GM12878 (cell line): ENCODE measurements at regions not wholly inside any gene's neighbourhood (a gene's known extent, or its start where the extent isn't known, plus 50 kb on each side); places are given as distances from the start of the nearest gene placed in this dataset.

ENCODE experiments used
- ATAC-seq: fragments of 200-7000 bp; cut with Tn5 transposase; 3 replicates; pipeline ENCODE4 v1.9.1; 2020; ENCODE audit warnings: mild to moderate bottlenecking, moderate library complexity
- BruUV-seq: library from RNA; stranded (reverse); fragments of 400-500 nt; replicated peaks from 2 replicates; lab custom pipeline; 2021; lab: Mats Ljungman, UMichigan
- CTCF ChIA-PET: fragments of 300-600 bp; sonication (Branson Sonifier 250); formaldehyde crosslinking; extraction: SDS; loops from one replicate; lab custom pipeline; 2021; ENCODE audit warnings: inconsistent platforms; lab: Yijun Ruan, JAX
- POLR2A ChIA-PET: fragments of 350-600 bp; formaldehyde crosslinking; extraction: SDS; loops from one replicate; lab custom pipeline; 2021; ENCODE audit warnings: inconsistent platforms; lab: Charles Lee
- RAD21 ChIA-PET: fragments of 300-600 bp; sonication (Branson Sonifier 250); formaldehyde crosslinking; loops from one replicate; lab custom pipeline; 2023; ENCODE audit warnings: antibody characterized with exemption; ENCODE audit not compliant: unreplicated experiment; lab: Charles Lee
- SMC1A ChIA-PET: fragments of 300-600 bp; sonication (Branson Sonifier 250); formaldehyde crosslinking; loops from one replicate; lab custom pipeline; 2023; ENCODE audit not compliant: unreplicated experiment, uncharacterized antibody; lab: Charles Lee
- DNase-seq: peaks from one replicate; pipeline ENCODE4 v3.0.0-alpha.2; 2011; ENCODE audit warnings: low read depth, low spot score
- FAIRE-seq: peaks from 3 replicates; lab custom pipeline; 2011; peaks lifted over from hg19 to GRCh38; lab: Jason Lieb, UNC
- H2AFZ ChIP-seq: 2 replicates; pipeline ENCODE4 v1.6.0; 2011; ENCODE audit warnings: low read depth, low read length, control low read depth; ENCODE audit not compliant: control insufficient read depth
- H3K27ac ChIP-seq: 2 replicates; pipeline ENCODE4 v1.5.1; 2011; ENCODE audit warnings: control low read depth; ENCODE audit not compliant: control insufficient read depth, insufficient read depth
- H3K27me3 ChIP-seq, 2 experiments: replicated peaks in 1 of 2; 2 replicates each; pipeline versions ENCODE4 v1.6.0 to v1.6.1; 2011; ENCODE audit warnings: low read length in 1 of 2; ENCODE audit not compliant: control insufficient read depth in 2 of 2, insufficient read depth in 2 of 2
- H3K36me3 ChIP-seq, 2 experiments: 2 replicates each; pipeline ENCODE4 v1.5.1; 2011; ENCODE audit warnings: low read length in 1 of 2; ENCODE audit not compliant: control insufficient read depth in 2 of 2, insufficient read depth in 2 of 2
- H3K4me1 ChIP-seq: 2 replicates; pipeline ENCODE4 v1.6.1; 2011; ENCODE audit warnings: mild to moderate bottlenecking, low read length, moderate library complexity, mixed read lengths; ENCODE audit not compliant: control insufficient read depth, insufficient read depth
- H3K4me2 ChIP-seq: 2 replicates; pipeline ENCODE4 v1.6.0; 2011; ENCODE audit warnings: control low read depth; ENCODE audit not compliant: control insufficient read depth, insufficient read depth
- H3K4me3 ChIP-seq: fragments of 200-600 bp; sonication (generic); 2 replicates; pipeline ENCODE4 v1.5.1; 2016
- H3K79me2 ChIP-seq: 2 replicates; pipeline ENCODE4 v1.6.0; 2011; ENCODE audit warnings: low read length; ENCODE audit not compliant: control insufficient read depth, insufficient read depth
- H3K9ac ChIP-seq: 2 replicates; pipeline ENCODE4 v1.8.0; 2011; ENCODE audit warnings: low read length, control low read depth, mixed read lengths; ENCODE audit not compliant: control insufficient read depth, insufficient read depth
- H3K9me3 ChIP-seq: replicated peaks from 3 replicates; pipeline ENCODE4 v1.5.1; 2011; ENCODE audit warnings: mild to moderate bottlenecking, low read length; ENCODE audit not compliant: control insufficient read depth, insufficient read depth
- H4K20me1 ChIP-seq: 2 replicates; pipeline ENCODE4 v1.6.0; 2011; ENCODE audit not compliant: control insufficient read depth, insufficient read depth
- BCLAF1 ChIP-seq: fragments of 450-650 bp; IDR thresholded peaks from 2 replicates; pipeline ENCODE4 v1.6.1; 2017; ENCODE audit warnings: antibody characterized with exemption, mild to moderate bottlenecking, moderate library complexity
- BRCA1 ChIP-seq: IDR thresholded peaks from 2 replicates; pipeline ENCODE4 v1.6.1; 2011; ENCODE audit warnings: low read depth, low read length, improper control_type of control experiment
- CHD4 ChIP-seq: fragments of 200-600 bp; sonication (generic); IDR thresholded peaks from 2 replicates; pipeline ENCODE4 v1.6.1; 2016; ENCODE audit warnings: mild to moderate bottlenecking
- HDAC2 ChIP-seq: fragments of 200-600 bp; sonication (generic); IDR thresholded peaks from 2 replicates; pipeline ENCODE4 v1.6.1; 2017
- HDGF ChIP-seq: fragments of 450-650 bp; IDR thresholded peaks from 2 replicates; pipeline ENCODE4 v1.6.1; 2016; ENCODE audit warnings: antibody characterized with exemption
- MYC ChIP-seq: IDR thresholded peaks from 2 replicates; pipeline ENCODE4 v1.6.1; 2011; ENCODE audit warnings: mild to moderate bottlenecking, low read length, moderate library complexity, inconsistent platforms; ENCODE audit not compliant: insufficient read depth, insufficient replicate concordance, insufficient read length, severe bottlenecking
- TARDBP ChIP-seq: IDR thresholded peaks from 2 replicates; pipeline ENCODE4 v1.6.1; 2016; ENCODE audit warnings: borderline replicate concordance
- USF1 ChIP-seq: IDR thresholded peaks from 2 replicates; pipeline ENCODE4 v1.6.1; 2011; ENCODE audit warnings: borderline replicate concordance, low read depth, mild to moderate bottlenecking, moderate library complexity, mixed read lengths, low read length; ENCODE audit not compliant: insufficient read depth; ENCODE audit errors: extremely low read length
- ZNF384 ChIP-seq: IDR thresholded peaks from 2 replicates; pipeline ENCODE4 v1.6.1; 2012; ENCODE audit warnings: low read depth, mild to moderate bottlenecking, low read length, improper control_type of control experiment, borderline replicate concordance
- WGBS: methylation state at CpG from one replicate; pipeline ENCODE4 v1.1.6; 2016; ENCODE audit warnings: low lambda C conversion rate; ENCODE audit not compliant: insufficient replicate concordance, insufficient coverage; ENCODE audit errors: missing lambda C conversion rate; 5-methylcytosine and 5-hydroxymethylcytosine counted together
- in situ Hi-C: fragments of 300-500 bp; cut with MboI; formaldehyde crosslinking; loops from 9 replicates; pipeline ENCODE4 v1.14.3; 2018; ENCODE audit warnings: mixed read lengths
- intact Hi-C: fragments of 100-400 bp; cut with micrococcal nuclease; formaldehyde crosslinking; loops from one replicate; pipeline ENCODE4 v1.14.2; 2022; ENCODE audit not compliant: unreplicated experiment
- TF ChIP-seq, protein P1 (sequence below): IDR thresholded peaks from 2 replicates; pipeline ENCODE4 v1.6.1; 2011; ENCODE audit warnings: low read depth, mild to moderate bottlenecking, low read length, moderate library complexity, borderline replicate concordance; ENCODE audit errors: extremely low read depth
- TF ChIP-seq, protein P2 (sequence below): fragments of 450-650 bp; IDR thresholded peaks from 2 replicates; pipeline ENCODE4 v1.6.1; 2017; ENCODE audit warnings: borderline replicate concordance
- TF ChIP-seq, protein P3 (sequence below), 3 experiments: IDR thresholded peaks in 2 of 3; conservative IDR thresholded peaks in 1 of 3; 2 replicates each; pipeline ENCODE4 v1.5.1; 2011; ENCODE audit warnings: low read depth in 3 of 3, low read length in 3 of 3, mild to moderate bottlenecking in 3 of 3, control low read depth in 2 of 3, moderate library complexity in 2 of 3, inconsistent platforms in 1 of 3, mixed read lengths in 1 of 3; ENCODE audit not compliant: control insufficient read depth in 2 of 3, insufficient read depth in 1 of 3; ENCODE audit errors: extremely low read depth in 1 of 3
- TF ChIP-seq, protein P4 (sequence below): IDR thresholded peaks from 2 replicates; pipeline ENCODE4 v1.6.1; 2011; ENCODE audit warnings: borderline replicate concordance, low read depth, mild to moderate bottlenecking, moderate library complexity, low read length; ENCODE audit not compliant: insufficient read depth, poor library complexity, severe bottlenecking
- TF ChIP-seq, protein P5 (sequence below): IDR thresholded peaks from 2 replicates; pipeline ENCODE4 v1.6.1; 2011; ENCODE audit warnings: low read depth, low read length, improper control_type of control experiment, borderline replicate concordance

DNA sequence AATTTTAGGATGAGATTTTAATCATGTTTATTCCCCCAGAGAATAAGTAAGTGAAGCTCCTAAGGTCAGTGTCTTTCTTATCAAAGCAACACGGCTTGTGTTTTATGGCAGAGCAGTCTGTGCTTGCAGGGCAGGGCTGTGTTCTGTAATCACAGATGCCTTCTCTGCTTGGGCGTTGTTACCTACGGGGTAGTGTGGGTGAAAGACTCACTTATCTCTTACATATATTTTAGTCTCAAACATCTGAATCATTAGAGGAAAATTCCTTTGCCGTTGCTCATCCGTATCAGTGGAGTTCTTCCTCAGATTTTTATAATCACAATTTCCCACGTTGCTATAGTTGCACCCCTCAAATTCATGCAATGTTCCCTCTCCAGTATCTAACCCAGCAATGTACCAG is 271.7 kb upstream of the MEIS2 start:
- no peaks in the 10 kb centered on the region for H3K79me2 ChIP-seq
- H3K9ac ChIP-seq, result no peak overlapping the region
- SMC1A ChIA-PET, result no interaction called here
- H3K27me3 ChIP-seq, result no peaks in the 10 kb centered on the region
- POLR2A ChIA-PET, result no interaction called here
- CTCF ChIA-PET, result no interaction called here
- no peak overlapping the region for H3K4me3 ChIP-seq
- no peak overlapping the region for H2AFZ ChIP-seq
- no peaks in the 10 kb centered on the region for H3K9me3 ChIP-seq
- FAIRE-seq (no peak), ATAC-seq (no peak), DNase-seq (no peak)
- RAD21 ChIA-PET, result no interaction called here
- no peaks in the 10 kb centered on the region for H3K36me3 ChIP-seq
- H3K27ac ChIP-seq, result no peak overlapping the region
- H3K4me2 ChIP-seq, result no peak overlapping the region
- H4K20me1 ChIP-seq, result no peaks in the 10 kb centered on the region
- BruUV-seq, result no TSS peak
- H3K4me1 ChIP-seq, result no peaks in the 10 kb centered on the region
- 17% methylated on average over 6 of the region's 6 CpGs for WGBS
- intact Hi-C loops, result no loop called here
- in situ Hi-C loops, result no loop called here
- TF ChIP-seq, protein P1, sequence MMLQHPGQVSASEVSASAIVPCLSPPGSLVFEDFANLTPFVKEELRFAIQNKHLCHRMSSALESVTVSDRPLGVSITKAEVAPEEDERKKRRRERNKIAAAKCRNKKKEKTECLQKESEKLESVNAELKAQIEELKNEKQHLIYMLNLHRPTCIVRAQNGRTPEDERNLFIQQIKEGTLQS, result no peak
- TF ChIP-seq BRCA1 (no peak), USF1 (no peak), HDGF (no peak), BCLAF1 (no peak), HDAC2 (no peak), TARDBP (no peak), CHD4 (no peak), MYC (no peak), ZNF384 (no peak)
- TF ChIP-seq, protein P2, sequence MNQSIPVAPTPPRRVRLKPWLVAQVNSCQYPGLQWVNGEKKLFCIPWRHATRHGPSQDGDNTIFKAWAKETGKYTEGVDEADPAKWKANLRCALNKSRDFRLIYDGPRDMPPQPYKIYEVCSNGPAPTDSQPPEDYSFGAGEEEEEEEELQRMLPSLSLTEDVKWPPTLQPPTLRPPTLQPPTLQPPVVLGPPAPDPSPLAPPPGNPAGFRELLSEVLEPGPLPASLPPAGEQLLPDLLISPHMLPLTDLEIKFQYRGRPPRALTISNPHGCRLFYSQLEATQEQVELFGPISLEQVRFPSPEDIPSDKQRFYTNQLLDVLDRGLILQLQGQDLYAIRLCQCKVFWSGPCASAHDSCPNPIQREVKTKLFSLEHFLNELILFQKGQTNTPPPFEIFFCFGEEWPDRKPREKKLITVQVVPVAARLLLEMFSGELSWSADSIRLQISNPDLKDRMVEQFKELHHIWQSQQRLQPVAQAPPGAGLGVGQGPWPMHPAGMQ, result no peak
- TF ChIP-seq, protein P3, sequence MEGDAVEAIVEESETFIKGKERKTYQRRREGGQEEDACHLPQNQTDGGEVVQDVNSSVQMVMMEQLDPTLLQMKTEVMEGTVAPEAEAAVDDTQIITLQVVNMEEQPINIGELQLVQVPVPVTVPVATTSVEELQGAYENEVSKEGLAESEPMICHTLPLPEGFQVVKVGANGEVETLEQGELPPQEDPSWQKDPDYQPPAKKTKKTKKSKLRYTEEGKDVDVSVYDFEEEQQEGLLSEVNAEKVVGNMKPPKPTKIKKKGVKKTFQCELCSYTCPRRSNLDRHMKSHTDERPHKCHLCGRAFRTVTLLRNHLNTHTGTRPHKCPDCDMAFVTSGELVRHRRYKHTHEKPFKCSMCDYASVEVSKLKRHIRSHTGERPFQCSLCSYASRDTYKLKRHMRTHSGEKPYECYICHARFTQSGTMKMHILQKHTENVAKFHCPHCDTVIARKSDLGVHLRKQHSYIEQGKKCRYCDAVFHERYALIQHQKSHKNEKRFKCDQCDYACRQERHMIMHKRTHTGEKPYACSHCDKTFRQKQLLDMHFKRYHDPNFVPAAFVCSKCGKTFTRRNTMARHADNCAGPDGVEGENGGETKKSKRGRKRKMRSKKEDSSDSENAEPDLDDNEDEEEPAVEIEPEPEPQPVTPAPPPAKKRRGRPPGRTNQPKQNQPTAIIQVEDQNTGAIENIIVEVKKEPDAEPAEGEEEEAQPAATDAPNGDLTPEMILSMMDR (IDR thresholded peaks at IDR 0.05 in 2 of 3, conservative IDR thresholded peaks at IDR 0.05 in 1 of 3; ENCODE audit: control insufficient read depth in 2 of 3, extremely low read depth in 1 of 3, insufficient read depth in 1 of 3, low read depth in 3 of 3, low read length in 3 of 3), result no peak
- TF ChIP-seq, protein P4, sequence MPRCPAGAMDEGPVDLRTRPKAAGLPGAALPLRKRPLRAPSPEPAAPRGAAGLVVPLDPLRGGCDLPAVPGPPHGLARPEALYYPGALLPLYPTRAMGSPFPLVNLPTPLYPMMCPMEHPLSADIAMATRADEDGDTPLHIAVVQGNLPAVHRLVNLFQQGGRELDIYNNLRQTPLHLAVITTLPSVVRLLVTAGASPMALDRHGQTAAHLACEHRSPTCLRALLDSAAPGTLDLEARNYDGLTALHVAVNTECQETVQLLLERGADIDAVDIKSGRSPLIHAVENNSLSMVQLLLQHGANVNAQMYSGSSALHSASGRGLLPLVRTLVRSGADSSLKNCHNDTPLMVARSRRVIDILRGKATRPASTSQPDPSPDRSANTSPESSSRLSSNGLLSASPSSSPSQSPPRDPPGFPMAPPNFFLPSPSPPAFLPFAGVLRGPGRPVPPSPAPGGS, result no peak
- TF ChIP-seq, protein P5, sequence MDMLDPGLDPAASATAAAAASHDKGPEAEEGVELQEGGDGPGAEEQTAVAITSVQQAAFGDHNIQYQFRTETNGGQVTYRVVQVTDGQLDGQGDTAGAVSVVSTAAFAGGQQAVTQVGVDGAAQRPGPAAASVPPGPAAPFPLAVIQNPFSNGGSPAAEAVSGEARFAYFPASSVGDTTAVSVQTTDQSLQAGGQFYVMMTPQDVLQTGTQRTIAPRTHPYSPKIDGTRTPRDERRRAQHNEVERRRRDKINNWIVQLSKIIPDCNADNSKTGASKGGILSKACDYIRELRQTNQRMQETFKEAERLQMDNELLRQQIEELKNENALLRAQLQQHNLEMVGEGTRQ, result no peak
